HFFc6 (cell line): ENCODE measurements at regions not wholly inside any gene's neighbourhood (a gene's known extent, or its start where the extent isn't known, plus 50 kb on each side); places are given as distances from the start of the nearest gene placed in this dataset.
"Not testable (repeated sequence)": the region's sequence is repeated elsewhere in the genome, so short reads cannot be mapped to it uniquely, and the experiment has no call there.

Experiments
- DNase-seq: peaks from one replicate; pipeline ENCODE4 v3.0.0-alpha.2; 2018
- H3K27ac Mint-ChIP-seq: 2 replicates; pipeline ENCODE4 v1.8.0; 2020; ENCODE audit warnings: mild to moderate bottlenecking, mixed read lengths
- H3K27me3 Mint-ChIP-seq: 2 replicates; pipeline ENCODE4 v1.8.0; 2021; ENCODE audit warnings: mild to moderate bottlenecking, moderate library complexity, mixed read lengths; ENCODE audit not compliant: insufficient read depth
- H3K36me3 Mint-ChIP-seq: 2 replicates; pipeline ENCODE4 v1.8.0; 2021; ENCODE audit warnings: low read depth, mixed read lengths
- H3K4me1 Mint-ChIP-seq: 2 replicates; pipeline ENCODE4 v1.8.0; 2020; ENCODE audit warnings: low read depth, mixed read lengths
- H3K4me3 Mint-ChIP-seq: 2 replicates; pipeline ENCODE4 v1.8.0; 2020; ENCODE audit warnings: mild to moderate bottlenecking, moderate library complexity, mixed read lengths
- H3K9me3 Mint-ChIP-seq: 2 replicates; pipeline ENCODE4 v1.8.0; 2020; ENCODE audit warnings: mild to moderate bottlenecking, mixed read lengths
- CTCF ChIP-seq: fragments of 200-600 bp; sonication (generic); IDR thresholded peaks from 2 replicates; pipeline ENCODE4 v1.5.0; 2021; ENCODE audit warnings: antibody characterized with exemption, mild to moderate bottlenecking

- DNase-seq, result no peak
- Mint-ChIP-seq H3K27ac (no peak overlapping the region), H3K9me3 (peaks cover 18% of the 10 kb centered on the region), H3K4me3 (no peak overlapping the region), H3K4me1 (no peaks in the 10 kb centered on the region), H3K27me3 (no peaks in the 10 kb centered on the region; the same call in 1 of the 2 replicates), H3K36me3 (no peaks in the 10 kb centered on the region)
- no peak for TF ChIP-seq CTCF
These were observed 1074.1 kb downstream of the SI start for GRCh38 chr3:164004205-164004604.

GRCh38 chr3:164003016-164003415, 1075.3 kb downstream of the SI start:
- DNase-seq, H3K36me3 Mint-ChIP-seq, H3K4me3 Mint-ChIP-seq, H3K27ac Mint-ChIP-seq, H3K4me1 Mint-ChIP-seq, H3K27me3 Mint-ChIP-seq: not testable (repeated sequence)
- peaks cover 30% of the 10 kb centered on the region for H3K9me3 Mint-ChIP-seq

GRCh38 chr3:163983940-163984339, 1094.4 kb downstream of the SI start:
- Mint-ChIP-seq H3K36me3 (no peaks in the 10 kb centered on the region), H3K4me3 (no peak overlapping the region), H3K4me1 (no peaks in the 10 kb centered on the region), H3K27me3 (no peaks in the 10 kb centered on the region), H3K9me3 (peaks cover 12% of the 10 kb centered on the region), H3K27ac (no peak overlapping the region)
- TF ChIP-seq CTCF, result no peak
- no peak for DNase-seq

GRCh38 chr3:163971861-163972260, 1106.4 kb downstream of the SI start:
- DNase-seq, result no peak
- Mint-ChIP-seq H3K27ac (no peak overlapping the region), H3K4me1 (no peaks in the 10 kb centered on the region), H3K9me3 (peaks cover 48% of the 10 kb centered on the region), H3K27me3 (no peaks in the 10 kb centered on the region; the same call in 1 of the 2 replicates), H3K36me3 (no peaks in the 10 kb centered on the region), H3K4me3 (no peak overlapping the region)
- TF ChIP-seq CTCF, result no peak

- no peaks in the 10 kb centered on the region for H3K4me1 Mint-ChIP-seq
- H3K9me3 Mint-ChIP-seq, result peaks cover 43% of the 10 kb centered on the region
- H3K27ac Mint-ChIP-seq, result no peak overlapping the region
- no peaks in the 10 kb centered on the region for H3K27me3 Mint-ChIP-seq
- no peak for TF ChIP-seq CTCF
- no peak overlapping the region for H3K4me3 Mint-ChIP-seq
- peaks cover 5% of the 10 kb centered on the region; the same call in 1 of the 2 replicates for H3K36me3 Mint-ChIP-seq
- no peak for DNase-seq
These were observed 1121.2 kb downstream of the SI start for GRCh38 chr3:163957072-163957471.

GRCh38 chr3:163953526-163953925, 1124.8 kb downstream of the SI start:
- DNase-seq, result no peak
- Mint-ChIP-seq H3K36me3 (no peaks in the 10 kb centered on the region), H3K4me1 (no peaks in the 10 kb centered on the region), H3K27ac (no peak overlapping the region), H3K9me3 (peaks cover 21% of the 10 kb centered on the region), H3K4me3 (no peak overlapping the region), H3K27me3 (no peaks in the 10 kb centered on the region)
- no peak for TF ChIP-seq CTCF
